ENCODE measurements at regions not wholly inside any gene's neighbourhood (a gene's known extent, or its start where the extent isn't known, plus 50 kb on each side); places are given as distances from the start of the nearest gene placed in this dataset. TPM values are rescaled to one million over a fixed set of nuclear protein-coding genes. Genes with fewer than 3 reads are reported as not detected.

- Histone ChIP-seq H3K4me2 (ENCODE audit: low read length) (no peak overlapping the region), H3K79me2 (ENCODE audit: insufficient read depth, low read depth, low read length) (no peaks in the 10 kb centered on the region), H2AFZ (ENCODE audit: low read length) (no peak overlapping the region), H4K20me1 (ENCODE audit: insufficient read depth, low read length) (no peaks in the 10 kb centered on the region), H3K27ac (ENCODE audit: low read depth, low read length, poor library complexity, severe bottlenecking) (no peak overlapping the region), H3K9me3 (ENCODE audit: low read length) (no peaks in the 10 kb centered on the region), H3K36me3 (ENCODE audit: insufficient read depth, low read length) (no peaks in the 10 kb centered on the region), H3K4me1 (ENCODE audit: insufficient read depth, low read length, poor library complexity, severe bottlenecking) (no peaks in the 10 kb centered on the region), H3K4me3 (ENCODE audit: low read depth, low read length, poor library complexity, severe bottlenecking) (no peak overlapping the region), H3K9me2 (ENCODE audit: insufficient read depth, low read length) (no peaks in the 10 kb centered on the region)
- POLR2A ChIA-PET: no interaction called here
- intact Hi-C loops (cut with micrococcal nuclease; ENCODE audit: unreplicated experiment): no loop called here
- TF ChIP-seq EZH2phosphoT487 (IDR thresholded peaks at IDR 0.05; ENCODE audit: borderline replicate concordance, low read depth, low read length) (no peak), CTCF (conservative IDR thresholded peaks at IDR 0.05; ENCODE audit: low read length) (no peak)
- CTCF ChIA-PET (ENCODE audit: unreplicated experiment): no interaction called here
- no TSS peak for BruUV-seq (replicated peaks)
- no peak for DNase-seq (ENCODE audit: low spot score)
These were observed 62.8 kb upstream of the ALG10B start for GRCh38 chr12:38253778-38254177.

GRCh38 chr12:38258411-38258810, 58.2 kb upstream of the ALG10B start:
- POLR2A ChIA-PET: interaction anchor here (0.5 kb wide), 1 partner anchor 906 kb away, joined by 3 read pairs; no protein-coding TSS in a partner anchor
- H3K79me2 ChIP-seq (ENCODE audit: insufficient read depth, low read depth, low read length): no peaks in the 10 kb centered on the region
- no peak overlapping the region for H3K4me3 ChIP-seq (ENCODE audit: low read depth, low read length, poor library complexity, severe bottlenecking)
- intact Hi-C loops (cut with micrococcal nuclease; ENCODE audit: unreplicated experiment): no loop called here
- TF ChIP-seq CTCF (conservative IDR thresholded peaks at IDR 0.05; ENCODE audit: low read length): no peak
- no peak for TF ChIP-seq EZH2phosphoT487 (IDR thresholded peaks at IDR 0.05; ENCODE audit: borderline replicate concordance, low read depth, low read length)
- H3K36me3 ChIP-seq (ENCODE audit: insufficient read depth, low read length): no peaks in the 10 kb centered on the region
- H3K4me2 ChIP-seq (ENCODE audit: low read length): no peak overlapping the region
- no peaks in the 10 kb centered on the region for H3K9me3 ChIP-seq (ENCODE audit: low read length)
- no peaks in the 10 kb centered on the region for H4K20me1 ChIP-seq (ENCODE audit: insufficient read depth, low read length)
- no TSS peak for BruUV-seq (replicated peaks)
- H3K27ac ChIP-seq (ENCODE audit: low read depth, low read length, poor library complexity, severe bottlenecking): no peak overlapping the region
- H3K4me1 ChIP-seq (ENCODE audit: insufficient read depth, low read length, poor library complexity, severe bottlenecking): no peaks in the 10 kb centered on the region
- CTCF ChIA-PET (ENCODE audit: unreplicated experiment): no interaction called here
- no peak for DNase-seq (ENCODE audit: low spot score)
- no peaks in the 10 kb centered on the region for H3K9me2 ChIP-seq (ENCODE audit: insufficient read depth, low read length)
- H2AFZ ChIP-seq (ENCODE audit: low read length): no peak overlapping the region

Small RNAs in the stretch of these regions (small RNA-seq; reads per million reads assigned to genes)
- gene RF01518 (not detected), gene RNA5SP358 (16.4 reads per million, percentile 97 among the genes with 10 or more reads in this experiment), gene RNA5SP359 (0.52 reads per million, percentile 7 among the genes with 10 or more reads in this experiment)
